ENCODE measurements at regions not wholly inside any gene's neighbourhood (a gene's known extent, or its start where the extent isn't known, plus 50 kb on each side); places are given as distances from the start of the nearest gene placed in this dataset.

DNA sequence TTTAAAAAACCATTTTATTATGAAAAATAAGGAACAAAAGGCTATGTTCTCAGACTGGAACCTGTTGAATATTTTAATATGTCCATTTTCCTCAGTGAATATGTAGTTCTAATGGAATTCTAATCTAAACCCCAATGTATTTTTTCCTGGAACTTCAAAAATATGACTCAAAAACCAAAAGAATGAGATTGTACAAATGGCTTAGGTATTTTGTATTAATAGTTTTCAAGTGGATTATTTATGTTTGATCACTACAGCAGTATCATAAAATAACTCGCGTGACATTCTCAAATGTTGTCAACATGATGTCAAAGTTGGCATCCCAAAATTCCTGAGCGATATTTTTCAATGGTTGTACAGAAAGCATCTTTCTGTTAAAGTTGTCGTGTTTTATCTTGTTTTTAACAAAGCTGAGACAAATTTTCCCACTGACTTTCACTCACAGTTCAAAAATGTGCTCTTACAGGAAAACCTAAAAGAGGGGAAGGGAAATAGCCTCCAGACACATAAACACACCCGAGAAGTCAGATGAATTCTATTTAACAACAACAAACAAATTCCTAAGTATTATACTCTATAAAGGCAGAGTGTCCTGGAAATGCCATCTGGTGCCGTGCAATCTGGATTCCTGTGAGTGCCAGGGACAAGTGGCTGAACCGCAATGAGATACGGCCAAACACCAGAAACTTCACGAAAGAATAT is 68.1 kb upstream of the TAS2R1 start:
- DNase-seq (ENCODE audit: low read depth, low spot score) = no peak

DNA sequence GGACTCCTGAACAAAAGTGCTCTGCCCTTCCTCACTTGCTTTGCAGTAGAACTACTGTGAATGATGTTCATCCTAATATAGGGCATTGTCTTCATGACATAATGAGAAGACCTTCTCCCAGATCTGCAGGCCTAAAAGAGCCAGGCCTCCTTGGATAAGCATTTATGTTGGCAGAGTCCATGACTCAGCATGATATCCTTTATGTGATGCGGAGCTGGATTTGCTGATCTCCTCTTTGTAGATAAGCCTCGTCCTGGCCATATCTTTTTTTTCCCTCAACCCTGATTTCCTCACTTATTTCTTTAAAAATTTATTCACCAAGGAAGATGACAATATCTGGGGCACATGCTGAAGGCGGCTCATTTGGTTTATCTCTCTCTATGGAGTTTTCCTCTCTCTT is 62.4 kb upstream of the TAS2R1 start:
- DNase-seq (ENCODE audit: low read depth, low spot score) = no peak

DNA sequence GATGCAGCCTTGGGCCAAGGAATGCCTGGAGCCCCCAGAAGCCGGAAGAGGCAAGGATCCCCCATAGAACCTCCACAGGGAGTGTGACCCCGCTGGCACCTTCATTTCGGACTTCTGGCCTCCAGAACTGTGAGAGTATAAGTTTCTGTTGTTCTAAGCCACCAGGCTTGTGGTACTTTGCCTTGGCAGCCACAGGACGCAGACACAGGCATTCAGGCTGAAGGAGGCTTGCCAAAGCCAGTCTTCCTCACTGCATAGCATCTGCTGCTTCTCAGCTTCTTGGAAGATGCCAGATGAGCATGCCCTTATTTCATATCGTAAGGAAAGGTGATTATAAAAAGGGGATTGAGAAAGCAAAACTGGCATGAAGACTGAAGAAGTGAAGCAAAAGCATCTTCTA is 61.1 kb upstream of the TAS2R1 start:
- DNase-seq (ENCODE audit: low read depth, low spot score) = no peak

DNA sequence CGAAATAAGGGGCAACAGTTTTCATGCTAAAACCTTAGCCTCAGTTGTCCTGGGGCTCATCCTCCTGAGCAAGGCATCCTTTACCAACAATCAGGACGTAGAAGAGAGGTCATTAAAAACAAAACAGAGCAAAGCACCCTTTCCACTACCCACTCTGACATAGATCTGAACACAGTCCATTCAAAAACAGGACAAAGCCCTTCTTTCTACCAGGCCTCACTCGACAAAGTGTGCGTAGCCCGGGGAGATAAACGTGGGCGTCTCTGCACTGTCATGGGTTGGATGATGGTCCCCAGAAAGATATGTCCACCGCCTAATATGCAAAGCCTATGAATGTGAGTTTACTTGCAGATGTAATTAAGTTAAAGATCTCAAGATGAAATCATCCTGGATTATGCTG is 60.6 kb upstream of the TAS2R1 start:
- no peak for DNase-seq (ENCODE audit: low read depth, low spot score)

DNA sequence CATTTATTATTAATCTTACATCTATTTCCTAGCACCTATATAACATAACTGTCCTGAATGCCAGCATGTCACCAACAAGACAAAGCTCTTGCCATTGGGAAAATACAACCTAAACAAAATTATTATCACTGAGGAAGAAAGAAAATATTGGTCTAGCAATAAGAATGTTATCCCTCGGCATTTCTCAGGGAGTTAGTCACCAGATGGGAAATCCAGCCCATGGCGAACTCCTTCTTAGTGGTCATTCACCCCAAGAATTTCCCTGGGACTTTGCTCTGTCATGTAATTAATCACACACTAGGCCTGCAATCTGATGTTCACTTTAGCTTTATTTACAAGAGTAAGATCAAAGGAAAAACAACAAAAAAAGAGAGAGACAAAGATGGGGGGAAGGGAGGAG is 56.1 kb upstream of the TAS2R1 start:
- DNase-seq (ENCODE audit: low read depth, low spot score) = no peak

DNA sequence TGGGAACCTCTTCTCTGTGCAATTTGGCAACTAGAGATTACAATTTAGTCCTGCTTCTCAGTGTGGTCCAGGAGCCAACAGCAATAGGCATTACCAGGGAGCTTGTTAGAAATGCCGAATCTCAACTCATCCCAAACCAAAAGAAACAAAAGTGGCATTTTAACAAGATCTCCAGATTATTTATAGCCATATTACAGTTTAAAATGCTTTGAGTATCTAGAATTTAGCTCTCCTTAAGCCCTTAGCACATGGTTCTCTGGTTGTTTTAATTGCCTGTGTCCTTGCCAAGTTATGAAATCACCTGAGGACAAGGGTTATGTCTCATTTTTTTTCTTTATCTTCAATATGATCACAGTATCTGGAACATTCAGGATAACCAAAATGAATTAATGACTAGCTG is 51.6 kb upstream of the TAS2R1 start:
- DNase-seq (ENCODE audit: low read depth, low spot score) = no peak
